Heart right ventricle (tissue), 16 donors: ENCODE measurements at regions not wholly inside any gene's neighbourhood (a gene's known extent, or its start where the extent isn't known, plus 50 kb on each side); places are given as distances from the start of the nearest gene placed in this dataset.

ENCODE experiments used
- ATAC-seq, 8 donors: fragments of 200-7000 bp; cut with Tn5 transposase; one replicate each; pipeline ENCODE4 v1.9.1; 2020; ENCODE audit warnings: mild to moderate bottlenecking in 8 of 8, moderate library complexity in 8 of 8, moderate number of reproducible peaks in 1 of 8
- DNase-seq, 2 donors: peaks; one replicate each; pipeline ENCODE4 v3.0.0-alpha.2; 2020
- H3K27ac ChIP-seq, 10 donors: fragments of 200-600 bp; sonication (generic) in 2 of 10; one replicate each; pipeline versions ENCODE4 v1.5.0 to v1.8.0; 2020 to 2022; ENCODE audit warnings: mild to moderate bottlenecking in 3 of 10
- H3K27me3 ChIP-seq, 7 donors: fragments of 200-600 bp; one replicate each; pipeline ENCODE4 v1.8.0; 2021 to 2022; ENCODE audit warnings: mild to moderate bottlenecking in 2 of 7
- H3K36me3 ChIP-seq, 9 donors: fragments of 200-600 bp; sonication (generic) in 1 of 9; one replicate each; pipeline versions ENCODE4 v1.5.0 to v1.8.0; 2020 to 2022; ENCODE audit warnings: mild to moderate bottlenecking in 2 of 9
- H3K4me1 ChIP-seq, 9 donors: fragments of 200-600 bp; sonication (generic) in 1 of 9; one replicate each; pipeline versions ENCODE4 v1.5.0 to v1.8.0; 2020 to 2022; ENCODE audit warnings: mild to moderate bottlenecking in 4 of 9
- H3K4me3 ChIP-seq, 10 donors: fragments of 200-600 bp; sonication (generic) in 2 of 10; one replicate each; pipeline versions ENCODE4 v1.5.0 to v1.8.0; 2020 to 2022; ENCODE audit warnings: mild to moderate bottlenecking in 7 of 10, moderate library complexity in 2 of 10
- H3K9me3 ChIP-seq, 11 donors: fragments of 200-600 bp in 10 of 11; sonication (generic) in 2 of 11; one replicate each; pipeline versions ENCODE4 v1.5.0 to v1.8.0; 2013 to 2022; ENCODE audit warnings: mild to moderate bottlenecking in 2 of 11, control low read depth in 1 of 11, moderate library complexity in 1 of 11
- WGBS, 2 donors: extraction: QIAGEN DNeasy Blood & Tissue Kit; methylation state at CpG; one replicate each; pipeline ENCODE4 v1.1.7; 2013; ENCODE audit warnings: inconsistent platforms in 1 of 2; 5-methylcytosine and 5-hydroxymethylcytosine counted together
- intact Hi-C, 10 donors: fragments of 100-400 bp; cut with DNase I; formaldehyde crosslinking; loops; one replicate each; pipeline versions ENCODE4 v1.11.1 to v1.14.2; 2022
- TF ChIP-seq, protein P1 (sequence below), 9 donors: fragments of 200-600 bp; sonication (generic) in 2 of 9; IDR thresholded peaks; one replicate each; pipeline versions ENCODE4 v1.5.0 to v1.8.0; 2021 to 2022; ENCODE audit warnings: antibody characterized with exemption in 9 of 9, mild to moderate bottlenecking in 5 of 9, moderate library complexity in 1 of 9
- donor health status: Arrhythmogenic right ventricular cardiomyopathy.
- donor health status: ischemic (EF 13 %, LVEDD 7.1; RV severe dilation, severe dysfunction).
- donor health status: healthy with polysubstance abuse.
- donor health status: DM: no; HTN: yes; CAD: no.
- donor health status: DM: no; HTN: no; CAD: no.
- donor health status: ischemic (EF 25% LVEDD 6.9; RV normal size, moderate dysfunction).
- donor health status: ischemic (EF 25% LVEDD 5.7; RV mildly dilated, moderate dysfunction).
- donor health status: healthy.
- donor health status: DM: yes; HTN: yes; CAD: no.
- donor health status: Ischemic cardiomyopathy.
- donor health status: ischemic (EF 35%, LVEDD 5.7; RV mildly dilated, moderate dysfunction).
- donor health status: nonischemic (EF 11% LVEDD 7.7; RV severe dilation, severe dysfunction).
- donor health status: DM: yes; HTN: yes; CAD: no.
- donor health status: PGD.
- donor health status: ischemic (EF 29% LVEDD 5.4; RV normal size, mild dysfunction).
- donor health status: nonischemic (EF 23%, LVEDD 6.1; RV moderate dilation, normal function).

GRCh38 chr6:74674377-74674776 lies 531.5 kb downstream of the COL12A1 start:
- no peak overlapping the region for H3K4me3 ChIP-seq
- H3K27me3 ChIP-seq = no peaks in the 10 kb centered on the region
- H3K27ac ChIP-seq = no peak overlapping the region
- ATAC-seq (no peak), DNase-seq (no peak)
- TF ChIP-seq, protein P1, sequence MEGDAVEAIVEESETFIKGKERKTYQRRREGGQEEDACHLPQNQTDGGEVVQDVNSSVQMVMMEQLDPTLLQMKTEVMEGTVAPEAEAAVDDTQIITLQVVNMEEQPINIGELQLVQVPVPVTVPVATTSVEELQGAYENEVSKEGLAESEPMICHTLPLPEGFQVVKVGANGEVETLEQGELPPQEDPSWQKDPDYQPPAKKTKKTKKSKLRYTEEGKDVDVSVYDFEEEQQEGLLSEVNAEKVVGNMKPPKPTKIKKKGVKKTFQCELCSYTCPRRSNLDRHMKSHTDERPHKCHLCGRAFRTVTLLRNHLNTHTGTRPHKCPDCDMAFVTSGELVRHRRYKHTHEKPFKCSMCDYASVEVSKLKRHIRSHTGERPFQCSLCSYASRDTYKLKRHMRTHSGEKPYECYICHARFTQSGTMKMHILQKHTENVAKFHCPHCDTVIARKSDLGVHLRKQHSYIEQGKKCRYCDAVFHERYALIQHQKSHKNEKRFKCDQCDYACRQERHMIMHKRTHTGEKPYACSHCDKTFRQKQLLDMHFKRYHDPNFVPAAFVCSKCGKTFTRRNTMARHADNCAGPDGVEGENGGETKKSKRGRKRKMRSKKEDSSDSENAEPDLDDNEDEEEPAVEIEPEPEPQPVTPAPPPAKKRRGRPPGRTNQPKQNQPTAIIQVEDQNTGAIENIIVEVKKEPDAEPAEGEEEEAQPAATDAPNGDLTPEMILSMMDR (IDR thresholded peaks at IDR 0.05) = no peak
- intact Hi-C loops = no loop called here
- peaks cover 0 to 10% (median 0%) of the 10 kb centered on the region in 11 donors for H3K9me3 ChIP-seq
- peaks cover 0 to 9% (median 0%) of the 10 kb centered on the region in 9 donors for H3K4me1 ChIP-seq
- no peaks in the 10 kb centered on the region for H3K36me3 ChIP-seq

DNA sequence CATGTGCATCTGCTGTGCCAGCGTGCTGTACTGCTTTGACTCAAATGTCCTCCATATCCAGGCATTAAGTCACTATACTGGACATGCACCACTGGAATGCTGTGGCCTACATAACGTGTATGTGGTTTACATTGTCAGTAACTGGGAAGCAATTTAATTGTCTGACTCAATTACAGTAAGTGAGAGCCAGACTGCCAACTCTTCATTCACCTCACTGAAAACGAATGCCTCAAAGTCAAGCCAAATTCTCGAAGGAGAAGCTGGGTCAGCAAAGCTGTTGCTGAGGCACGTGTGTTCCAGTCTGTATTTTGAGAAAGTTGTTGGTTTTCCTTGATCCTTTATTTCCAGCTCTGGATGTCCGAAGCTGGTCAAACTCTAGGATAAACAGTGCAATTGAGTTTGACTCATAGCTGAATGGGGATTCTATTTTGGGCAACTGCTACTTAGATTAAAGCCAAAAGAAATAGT lies 534.3 kb downstream of the COL12A1 start:
- Histone ChIP-seq H3K9me3 (peaks cover 0 to 10% (median 0%) of the 10 kb centered on the region in 11 donors), H3K4me3 (no peak overlapping the region), H3K4me1 (peaks cover 0 to 9% (median 0%) of the 10 kb centered on the region in 9 donors), H3K27me3 (no peaks in the 10 kb centered on the region), H3K27ac (no peak overlapping the region), H3K36me3 (no peaks in the 10 kb centered on the region)
- ATAC-seq = peak in 1 of 8 donors; percentile 2
- WGBS, 2 donors = 48 to 58% methylated on average over 6 of the region's 6 CpGs
- intact Hi-C loops = no loop called here
- TF ChIP-seq, protein P1 (IDR thresholded peaks at IDR 0.05) = no peak
- no peak for DNase-seq

GRCh38 chr6:74658391-74658790 lies 547.5 kb downstream of the COL12A1 start:
- intact Hi-C loops = no loop called here
- Histone ChIP-seq H3K4me3 (no peak overlapping the region), H3K27me3 (no peaks in the 10 kb centered on the region), H3K27ac (no peak overlapping the region), H3K36me3 (no peaks in the 10 kb centered on the region), H3K9me3 (peaks cover 0 to 6% (median 0%) of the 10 kb centered on the region in 11 donors), H3K4me1 (no peaks in the 10 kb centered on the region)
- ATAC-seq = no peak
- DNase-seq = no peak
- TF ChIP-seq, protein P1 (IDR thresholded peaks at IDR 0.05) = no peak

- intact Hi-C loops = no loop called here
- ATAC-seq (no peak), DNase-seq (no peak)
- Histone ChIP-seq H3K27ac (no peak overlapping the region), H3K4me1 (no peaks in the 10 kb centered on the region), H3K36me3 (no peaks in the 10 kb centered on the region), H3K9me3 (peaks cover 0 to 6% (median 0%) of the 10 kb centered on the region in 11 donors), H3K27me3 (no peaks in the 10 kb centered on the region), H3K4me3 (no peak overlapping the region)
- 88 to 89% methylated on average over 1 of the region's 1 CpG for WGBS, 2 donors
- TF ChIP-seq, protein P1 (IDR thresholded peaks at IDR 0.05) = no peak
Observed at GRCh38 chr6:74657931-74658330, 547.9 kb downstream of the COL12A1 start.
